Middle frontal gyrus (tissue), 1 donor: ENCODE measurements at regions not wholly inside any gene's neighbourhood (a gene's known extent, or its start where the extent isn't known, plus 50 kb on each side); places are given as distances from the start of the nearest gene placed in this dataset.
"Not testable (repeated sequence)": the region's sequence is repeated elsewhere in the genome, so short reads cannot be mapped to it uniquely, and the experiment has no call there.

Experiments
- DNase-seq: peaks from one replicate; pipeline ENCODE4 v3.0.0-alpha.2; 2015; ENCODE audit warnings: low spot score; ENCODE audit errors: extremely low spot score

GRCh38 chr3:175977968-175978752, 1119.0 kb downstream of the NAALADL2 start:
- no peak for DNase-seq

DNA sequence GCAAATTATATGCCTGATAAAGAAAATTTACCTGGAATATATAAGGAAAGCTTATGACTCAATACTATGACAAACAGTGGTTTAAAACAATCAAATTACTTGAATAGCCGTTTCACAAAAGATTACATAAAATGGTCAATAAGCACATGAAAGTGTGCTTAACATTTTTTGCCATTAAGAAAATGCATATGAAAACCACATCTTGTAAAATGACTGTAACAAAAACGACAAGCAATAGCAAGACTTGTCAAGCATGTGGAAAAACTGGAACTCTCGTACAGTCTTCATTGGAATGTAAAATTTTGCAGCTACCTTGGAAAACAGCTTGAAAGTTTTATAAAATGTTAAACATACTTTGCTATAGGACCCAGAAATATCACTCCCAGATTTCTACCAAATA, 1110.3 kb downstream of the NAALADL2 start:
- no peak for DNase-seq

- no peak for DNase-seq
These were observed 1105.9 kb downstream of the NAALADL2 start for GRCh38 chr3:175965036-175965435.

- DNase-seq: no peak
These were observed 1098.3 kb downstream of the NAALADL2 start for GRCh38 chr3:175957427-175957826.

GRCh38 chr3:175956964-175957363, 1097.8 kb downstream of the NAALADL2 start:
- no peak for DNase-seq

DNA sequence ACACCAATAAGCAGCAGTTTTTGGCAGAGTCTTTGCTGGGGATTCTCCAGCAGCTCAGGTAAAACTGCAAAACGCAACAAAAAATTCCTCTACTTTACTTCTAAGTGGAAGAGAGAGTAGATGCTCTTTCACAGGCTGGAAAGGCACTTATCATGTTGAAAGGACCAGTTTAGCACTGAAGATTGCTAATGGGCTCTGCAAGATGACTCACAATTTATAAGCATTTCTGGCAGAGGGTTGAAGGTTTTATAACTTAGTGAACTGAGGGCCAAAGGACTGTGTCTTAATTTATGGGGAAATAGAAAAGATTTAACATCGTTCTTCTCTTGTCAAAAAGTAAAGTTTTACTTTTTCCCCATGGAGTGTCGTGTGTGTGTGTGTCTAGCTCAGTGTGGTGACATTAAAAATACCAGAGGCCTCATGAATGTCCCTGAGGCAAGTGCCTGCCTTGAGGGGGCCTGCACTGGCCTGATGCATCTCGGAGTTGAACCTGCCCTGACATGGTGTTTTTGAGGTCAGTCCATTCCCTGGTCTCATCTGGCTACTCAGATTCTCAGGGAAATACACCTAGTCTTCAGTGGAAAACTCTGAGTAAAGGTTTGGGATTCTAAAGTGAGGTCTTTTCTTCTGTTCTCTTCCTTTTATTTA, 1092.0 kb downstream of the NAALADL2 start:
- DNase-seq: no peak

- no peak for DNase-seq
These were observed 1088.9 kb downstream of the NAALADL2 start for GRCh38 chr3:175948041-175948440.

DNA sequence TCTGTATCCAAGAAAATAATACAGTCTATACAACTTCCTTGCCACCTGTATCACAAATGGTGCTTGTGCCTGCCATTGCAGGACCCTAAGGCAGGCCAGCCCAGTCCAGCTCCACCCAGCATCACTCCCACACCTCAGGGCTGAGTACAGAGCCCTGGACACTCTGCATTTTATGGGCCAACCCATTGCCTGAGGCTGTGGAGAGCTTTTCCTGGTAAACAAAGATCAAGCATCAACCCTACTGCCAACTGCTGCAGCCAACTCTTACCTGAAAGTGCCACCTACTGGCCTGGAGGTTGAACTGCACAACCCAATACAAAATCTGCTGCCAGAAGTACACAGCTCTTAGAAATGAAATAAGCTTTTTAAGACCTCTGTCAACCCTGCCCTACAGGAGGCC, 1082.2 kb downstream of the NAALADL2 start:
- no peak for DNase-seq

- no peak for DNase-seq
These were observed 1081.7 kb downstream of the NAALADL2 start for GRCh38 chr3:175940881-175941280.

GRCh38 chr3:175940243-175940642, 1081.1 kb downstream of the NAALADL2 start:
- DNase-seq: no peak

GRCh38 chr3:175937367-175937766, 1078.2 kb downstream of the NAALADL2 start:
- DNase-seq: not testable (repeated sequence)

DNA sequence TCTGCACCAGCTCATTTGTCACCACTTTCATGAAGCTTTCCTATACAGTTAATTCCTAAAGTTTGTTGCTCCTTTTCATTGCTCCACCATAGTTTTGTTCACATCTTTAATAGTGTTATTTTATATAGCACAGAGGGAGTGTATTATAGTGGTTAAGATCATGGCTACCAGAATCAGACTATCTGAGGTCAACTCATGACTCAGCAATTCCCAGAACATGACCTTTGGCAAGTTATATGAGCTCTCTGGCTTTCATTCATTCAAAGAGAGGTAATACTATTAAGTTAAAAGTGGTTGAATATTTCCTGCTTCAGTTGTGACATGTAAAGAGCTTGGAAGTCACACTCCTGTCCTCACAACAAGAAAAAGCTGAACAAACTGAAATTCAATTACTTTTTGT, 1073.5 kb downstream of the NAALADL2 start:
- DNase-seq: no peak

DNA sequence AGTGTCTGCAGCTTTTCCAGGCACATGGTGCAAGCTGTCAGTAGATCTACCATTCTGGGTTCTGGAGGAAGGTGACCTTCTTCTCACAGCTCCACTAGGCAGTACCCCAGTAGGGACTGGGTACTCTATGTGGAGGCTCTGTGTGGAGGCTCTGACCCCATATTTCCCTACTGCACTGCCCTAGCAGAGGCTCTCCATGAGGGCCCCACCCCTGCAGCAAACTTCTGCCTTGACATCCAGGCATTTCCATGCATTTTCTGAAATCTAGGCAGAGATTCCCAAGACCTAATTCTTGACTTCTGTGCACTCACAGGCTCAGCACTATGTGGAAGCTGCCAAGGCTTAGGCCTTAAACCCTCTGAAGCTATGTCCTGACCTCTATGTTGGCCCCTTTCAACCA, 1060.0 kb downstream of the NAALADL2 start:
- DNase-seq: no peak

DNA sequence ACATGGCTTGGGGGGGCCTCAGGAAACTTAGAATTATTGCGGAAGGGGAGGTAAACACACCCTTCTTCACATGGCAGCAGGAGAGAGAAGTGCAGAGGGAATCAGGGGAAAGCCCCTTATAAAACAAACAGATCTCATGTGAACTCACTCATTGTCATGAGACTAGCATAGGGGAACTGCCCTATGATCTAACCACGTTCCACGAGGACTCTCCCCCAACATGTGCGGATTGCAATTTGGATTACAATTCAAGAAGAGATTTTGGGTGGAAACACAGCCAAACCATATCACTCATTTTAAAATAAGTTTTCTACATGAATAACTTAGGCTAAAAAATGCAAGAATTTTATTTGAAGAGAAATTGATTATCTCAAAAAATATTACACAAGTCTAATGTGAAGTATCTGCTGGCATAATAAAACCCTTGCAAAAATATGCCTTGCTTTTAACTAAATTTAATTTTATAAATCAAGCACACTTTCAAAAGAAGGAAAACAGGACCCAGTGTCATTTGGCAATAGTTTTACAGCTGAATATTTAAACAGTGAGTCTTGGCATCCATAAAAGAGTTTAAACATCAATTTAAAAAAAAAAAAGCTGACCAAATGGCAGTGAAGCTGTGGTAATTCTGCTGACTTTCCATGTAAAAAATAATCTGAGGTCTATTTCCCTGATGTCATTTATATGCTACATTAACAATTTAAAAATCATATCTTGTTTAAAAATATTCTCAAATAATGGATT, 1057.2 kb downstream of the NAALADL2 start:
- no peak for DNase-seq

- no peak for DNase-seq
These were observed 1055.7 kb downstream of the NAALADL2 start for GRCh38 chr3:175914785-175915184.

- no peak for DNase-seq
These were observed 1054.2 kb downstream of the NAALADL2 start for GRCh38 chr3:175913286-175913685.

- DNase-seq: no peak
These were observed 1052.8 kb downstream of the NAALADL2 start for GRCh38 chr3:175911937-175912336.

- DNase-seq: no peak
These were observed 1043.1 kb downstream of the NAALADL2 start for GRCh38 chr3:175902226-175902625.

DNA sequence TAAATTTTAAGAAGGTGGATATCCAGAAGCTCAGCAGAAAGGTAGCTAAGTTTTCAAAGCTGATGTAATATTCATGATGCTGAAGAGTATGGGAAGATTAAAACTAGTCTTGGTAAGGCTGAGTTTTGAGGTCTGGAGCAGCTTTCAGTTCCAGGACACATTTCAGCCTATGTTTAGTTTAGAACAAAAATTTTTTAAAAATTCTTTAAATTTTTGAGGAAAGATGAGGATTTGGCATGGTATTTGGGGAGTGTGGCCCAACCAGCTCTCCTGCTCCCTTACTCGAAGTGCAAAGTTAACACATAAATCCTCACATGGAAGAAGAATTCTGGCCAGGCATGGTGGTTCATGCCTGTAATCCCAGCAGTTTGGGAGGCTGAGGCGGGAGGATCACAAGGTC, 1039.1 kb downstream of the NAALADL2 start:
- DNase-seq: no peak

DNA sequence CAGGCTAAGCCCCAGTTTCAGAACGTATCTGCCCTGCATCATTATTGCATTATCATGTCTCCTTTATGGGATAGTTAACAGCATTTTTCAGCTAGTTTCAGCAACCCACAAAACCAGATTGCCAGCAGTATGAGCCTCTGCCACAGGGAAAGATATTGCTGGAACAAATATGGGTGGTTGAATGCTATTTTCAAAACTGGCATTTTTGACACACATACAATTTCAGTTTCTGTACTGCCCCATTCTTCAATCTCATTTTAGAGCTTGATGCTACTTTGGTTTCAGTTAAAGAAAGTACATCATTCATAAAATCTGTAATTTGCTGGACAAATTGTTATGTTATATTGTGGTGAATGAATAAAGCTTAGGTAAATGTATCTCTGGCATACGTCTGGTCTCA, 1037.5 kb downstream of the NAALADL2 start:
- DNase-seq: no peak

DNA sequence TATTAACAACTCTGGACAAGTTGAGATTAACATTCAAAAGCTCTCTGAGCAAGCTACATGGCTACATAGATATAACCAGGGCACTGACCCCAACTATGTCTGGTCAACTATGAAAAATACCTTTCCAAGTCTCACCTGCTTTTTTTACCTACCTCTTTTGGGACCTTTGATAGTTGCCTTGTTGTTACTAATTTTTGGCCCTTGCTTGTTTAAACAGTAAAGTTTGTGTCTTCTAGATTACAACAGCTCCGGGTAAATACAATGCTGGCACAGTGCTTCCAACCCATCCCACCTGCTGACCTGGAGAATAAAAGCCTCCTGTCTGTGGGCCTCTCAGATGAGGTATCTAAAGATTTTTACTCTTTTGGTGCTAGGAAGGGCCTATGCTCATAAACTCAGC, 1036.6 kb downstream of the NAALADL2 start:
- no peak for DNase-seq

DNA sequence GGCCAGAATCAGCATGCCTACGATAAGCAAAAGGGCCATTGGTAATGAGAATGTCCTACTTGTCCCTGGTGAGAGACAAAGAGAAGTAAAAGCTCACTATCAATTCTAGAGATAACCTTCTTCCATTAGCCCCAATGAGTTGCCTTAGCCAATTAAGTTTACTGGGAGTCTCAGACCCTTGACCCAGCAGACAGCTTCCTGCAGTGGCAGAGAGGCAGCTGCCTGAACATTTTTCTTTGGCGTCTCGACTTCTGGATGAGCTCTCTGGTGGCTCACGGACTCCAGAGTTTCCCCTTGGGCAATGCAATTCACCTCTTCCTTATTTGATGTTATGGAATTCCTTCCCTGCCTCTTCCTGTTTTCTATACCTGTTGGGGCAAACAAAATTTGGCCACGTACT, 1034.4 kb downstream of the NAALADL2 start:
- no peak for DNase-seq
